Small intestine (tissue), 7 donors: ENCODE measurements at regions not wholly inside any gene's neighbourhood (a gene's known extent, or its start where the extent isn't known, plus 50 kb on each side); places are given as distances from the start of the nearest gene placed in this dataset.
"Not testable (repeated sequence)": the region's sequence is repeated elsewhere in the genome, so short reads cannot be mapped to it uniquely, and the experiment has no call there.

Experiments
- DNase-seq, 2 donors: peaks; one replicate each; pipeline versions ENCODE4 v3.0.0 to v3.0.0-alpha.2; 2013
- FAIRE-seq: peaks from 2 replicates; lab custom pipeline; 2012; peaks lifted over from hg19 to GRCh38; lab: Jason Lieb, UNC
- H3K27ac ChIP-seq, 3 donors: one replicate each; pipeline ENCODE4 v1.5.1; 2013; ENCODE audit warnings: low read length in 2 of 3, mild to moderate bottlenecking in 2 of 3, control low read depth in 1 of 3, inconsistent platforms in 1 of 3, low read depth in 1 of 3, moderate library complexity in 1 of 3
- H3K27me3 ChIP-seq, 3 donors: one replicate each; pipeline ENCODE4 v1.6.1; 2013; ENCODE audit warnings: low read length in 3 of 3, inconsistent platforms in 1 of 3; ENCODE audit not compliant: control insufficient read depth in 3 of 3, insufficient read depth in 3 of 3
- H3K36me3 ChIP-seq, 3 donors: one replicate each; pipeline ENCODE4 v1.6.1; 2013; ENCODE audit warnings: low read length in 3 of 3, inconsistent platforms in 1 of 3, low read depth in 1 of 3, mild to moderate bottlenecking in 1 of 3, moderate library complexity in 1 of 3; ENCODE audit not compliant: control insufficient read depth in 3 of 3, insufficient read depth in 2 of 3
- H3K4me1 ChIP-seq, 3 donors: one replicate each; pipeline ENCODE4 v1.6.1; 2013; ENCODE audit warnings: low read length in 2 of 3, inconsistent platforms in 1 of 3, low read depth in 1 of 3, mild to moderate bottlenecking in 1 of 3, moderate library complexity in 1 of 3; ENCODE audit not compliant: control insufficient read depth in 3 of 3, insufficient read depth in 2 of 3
- H3K4me3 ChIP-seq, 3 donors: one replicate each; pipeline ENCODE4 v1.5.1; 2013; ENCODE audit warnings: low read length in 3 of 3, control low read depth in 1 of 3, inconsistent platforms in 1 of 3, low read depth in 1 of 3, mild to moderate bottlenecking in 1 of 3, moderate library complexity in 1 of 3
- H3K9me3 ChIP-seq, 2 donors: one replicate each; pipeline ENCODE4 v1.6.1; 2013; ENCODE audit warnings: low read depth in 1 of 2, low read length in 1 of 2; ENCODE audit not compliant: control insufficient read depth in 2 of 2, insufficient read depth in 1 of 2
- WGBS, 3 donors: extraction: QIAGEN DNeasy Blood & Tissue Kit; methylation state at CpG; one replicate each; pipeline ENCODE4 v1.1.7; 2013; 5-methylcytosine and 5-hydroxymethylcytosine counted together
- donor health status: healthy with polysubstance abuse.
- donor health status: control.
- donor health status: control.
- donor health status: Bipolar disorder and iron deficiency.
- donor health status: healthy.

- FAIRE-seq (no peak), DNase-seq (no peak)
- Histone ChIP-seq H3K36me3 (no peaks in the 10 kb centered on the region), H3K4me3 (no peak overlapping the region), H3K4me1 (no peaks in the 10 kb centered on the region), H3K27me3 (no peaks in the 10 kb centered on the region), H3K9me3 (no peaks in the 10 kb centered on the region), H3K27ac (no peak overlapping the region)
- 52 to 59% (median 58%) methylated on average over 2 of the region's 2 CpGs for WGBS, 3 donors
These were observed 534.1 kb upstream of the GALNTL6 start for GRCh38 chr4:171279131-171279530.

DNA sequence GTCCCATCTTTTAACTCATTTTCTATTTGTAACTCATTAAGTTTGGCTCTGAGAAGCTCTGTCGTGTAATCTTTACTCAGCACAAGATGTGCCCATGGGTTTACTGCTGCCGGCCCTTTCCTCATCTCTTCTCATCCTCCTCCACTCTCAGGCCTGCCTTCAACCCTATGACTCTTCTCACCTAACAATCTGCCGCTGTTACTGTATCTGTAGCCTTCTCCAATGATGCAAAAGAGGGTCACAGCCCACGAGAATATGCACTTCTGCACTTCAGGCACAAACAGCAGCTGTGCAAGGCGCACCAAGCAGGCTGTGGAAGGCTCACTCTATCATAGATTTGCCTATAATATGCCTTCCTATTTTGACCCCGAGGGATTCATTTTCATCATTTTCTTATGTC, 546.5 kb upstream of the GALNTL6 start:
- no peaks in the 10 kb centered on the region for H3K36me3 ChIP-seq
- H3K9me3 ChIP-seq, result no peaks in the 10 kb centered on the region
- H3K4me3 ChIP-seq, result no peak overlapping the region
- DNase-seq (no peak), FAIRE-seq (no peak)
- no peaks in the 10 kb centered on the region for H3K4me1 ChIP-seq
- 63 to 71% (median 64%) methylated on average over 6 of the region's 6 CpGs for WGBS, 3 donors
- H3K27ac ChIP-seq, result no peak overlapping the region
- H3K27me3 ChIP-seq, result no peaks in the 10 kb centered on the region

DNA sequence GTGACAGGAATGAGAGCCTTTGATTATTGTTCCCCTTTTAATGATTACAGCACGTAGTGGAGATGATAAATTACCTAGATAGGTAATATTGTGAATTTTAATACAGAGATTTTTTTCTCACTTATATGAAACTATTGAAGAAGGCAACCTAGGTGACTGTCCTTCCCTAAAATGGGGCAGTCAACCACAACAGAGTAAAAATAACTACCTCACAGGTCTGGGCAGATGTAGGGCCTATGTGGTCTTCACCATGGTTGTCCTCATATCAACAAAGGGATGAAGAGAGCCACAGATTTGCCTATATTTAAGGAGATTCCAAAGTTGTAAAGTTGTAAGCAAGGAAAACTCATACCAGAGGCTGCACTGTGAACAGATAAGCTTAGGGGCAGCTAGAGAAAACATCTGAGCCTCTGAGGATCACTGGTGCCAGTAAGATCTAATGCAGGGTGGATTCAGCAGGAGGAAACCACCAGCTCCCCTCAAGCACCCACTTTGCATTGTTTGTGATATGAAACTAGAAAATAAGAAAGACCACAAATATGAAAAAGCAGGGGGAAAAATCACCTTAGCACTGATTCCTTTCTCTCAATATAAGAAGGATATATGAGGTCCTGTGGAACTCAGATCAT, 547.9 kb upstream of the GALNTL6 start:
- H3K4me1 ChIP-seq, result no peaks in the 10 kb centered on the region
- no peak overlapping the region for H3K4me3 ChIP-seq
- no peak for DNase-seq
- WGBS, 3 donors, result 27 to 59% (median 38%) methylated on average over 1 of the region's 1 CpG
- no peaks in the 10 kb centered on the region for H3K27me3 ChIP-seq
- no peaks in the 10 kb centered on the region for H3K9me3 ChIP-seq
- H3K36me3 ChIP-seq, result no peaks in the 10 kb centered on the region
- H3K27ac ChIP-seq, result no peak overlapping the region
- no peak for FAIRE-seq

DNA sequence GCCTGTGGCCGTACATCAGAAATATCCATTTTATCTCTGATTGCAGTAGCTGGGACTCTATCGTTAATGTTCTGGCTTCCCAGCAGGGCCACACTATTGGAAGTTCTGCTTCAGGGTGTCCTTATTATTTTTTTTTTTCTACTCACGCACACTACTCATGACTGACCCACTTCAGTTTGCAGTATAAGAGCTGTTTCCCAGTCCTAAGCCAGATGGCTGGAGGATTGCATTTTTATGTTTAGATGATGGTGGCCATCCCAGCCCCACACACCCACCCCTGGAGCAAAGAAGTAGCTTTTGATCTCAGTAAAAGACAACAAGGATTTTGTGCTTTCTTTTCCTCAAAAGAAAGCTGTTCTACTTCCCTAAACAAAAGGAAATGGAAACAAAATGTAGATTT, 557.0 kb upstream of the GALNTL6 start:
- DNase-seq (no peak), FAIRE-seq (no peak)
- H3K27ac ChIP-seq, result no peak overlapping the region
- no peaks in the 10 kb centered on the region for H3K4me1 ChIP-seq
- H3K27me3 ChIP-seq, result no peaks in the 10 kb centered on the region
- WGBS, 3 donors, result 81 to 86% (median 82%) methylated on average over 3 of the region's 3 CpGs
- H3K36me3 ChIP-seq, result no peaks in the 10 kb centered on the region
- H3K9me3 ChIP-seq, result no peaks in the 10 kb centered on the region
- no peak overlapping the region for H3K4me3 ChIP-seq

DNA sequence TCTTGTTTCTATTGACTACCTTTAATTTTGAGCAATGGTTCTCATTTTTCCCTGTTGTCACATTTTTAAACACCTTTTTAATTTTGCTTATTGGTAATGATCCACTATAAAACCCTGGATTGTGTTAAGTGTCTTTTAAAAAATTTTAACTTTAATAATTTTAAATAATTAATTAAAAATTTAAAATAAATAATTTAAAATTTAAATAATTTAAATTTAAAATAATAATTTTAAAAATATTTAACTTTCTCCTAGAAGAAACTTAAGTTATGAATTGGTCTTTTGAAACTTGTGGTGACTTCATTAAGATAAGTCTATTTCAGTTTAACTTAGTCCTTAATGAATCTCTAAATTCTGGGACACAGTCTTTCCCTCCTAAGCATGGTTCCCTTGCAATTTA, 566.3 kb upstream of the GALNTL6 start:
- H3K27me3 ChIP-seq, result no peaks in the 10 kb centered on the region
- DNase-seq (no peak), FAIRE-seq (peak; percentile 88)
- H3K4me3 ChIP-seq, result no peak overlapping the region
- no peaks in the 10 kb centered on the region for H3K4me1 ChIP-seq
- no peak overlapping the region for H3K27ac ChIP-seq
- H3K9me3 ChIP-seq, result no peaks in the 10 kb centered on the region
- H3K36me3 ChIP-seq, result no peaks in the 10 kb centered on the region

GRCh38 chr4:171242831-171243230, 570.4 kb upstream of the GALNTL6 start:
- Histone ChIP-seq H3K27me3 (no peaks in the 10 kb centered on the region), H3K4me1 (no peaks in the 10 kb centered on the region), H3K36me3 (no peaks in the 10 kb centered on the region), H3K4me3 (no peak overlapping the region), H3K27ac (no peak overlapping the region), H3K9me3 (no peaks in the 10 kb centered on the region)
- DNase-seq, result no peak
- 69 to 80% (median 71%) methylated on average over 2 of the region's 2 CpGs for WGBS, 3 donors
- no peak for FAIRE-seq

DNA sequence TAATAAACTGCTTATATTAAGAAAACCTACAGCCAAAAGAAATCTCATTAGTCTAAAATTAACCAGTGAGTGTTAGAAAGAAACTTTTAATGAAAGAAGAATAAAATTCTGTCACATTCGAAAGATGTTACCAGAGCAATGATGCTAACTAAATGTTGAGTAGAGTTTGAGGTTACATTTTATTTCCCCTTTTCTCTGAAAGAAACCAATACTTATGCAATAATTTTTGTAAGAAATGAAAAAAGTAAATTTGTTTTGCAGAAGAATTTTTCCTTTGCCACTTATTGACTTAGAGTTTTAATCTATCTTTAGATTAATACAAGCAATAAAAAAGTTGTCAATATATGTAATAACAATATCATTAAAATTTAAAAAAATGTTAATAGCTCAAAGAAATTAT, 574.0 kb upstream of the GALNTL6 start:
- no peak for DNase-seq
- WGBS, 3 donors, result 70 to 82% (median 73%) methylated on average over 1 of the region's 1 CpG
- no peak overlapping the region for H3K27ac ChIP-seq
- FAIRE-seq, result peak; percentile 5
- H3K4me3 ChIP-seq, result no peak overlapping the region
- H3K9me3 ChIP-seq, result no peaks in the 10 kb centered on the region
- H3K36me3 ChIP-seq, result no peaks in the 10 kb centered on the region
- no peaks in the 10 kb centered on the region for H3K4me1 ChIP-seq
- H3K27me3 ChIP-seq, result no peaks in the 10 kb centered on the region

- Histone ChIP-seq H3K4me1 (no peaks in the 10 kb centered on the region), H3K36me3 (no peaks in the 10 kb centered on the region), H3K9me3 (no peaks in the 10 kb centered on the region), H3K27ac (no peak overlapping the region), H3K4me3 (no peak overlapping the region), H3K27me3 (no peaks in the 10 kb centered on the region)
- DNase-seq (no peak), FAIRE-seq (no peak)
- WGBS, 3 donors, result 73 to 90% (median 77%) methylated on average over 3 of the region's 3 CpGs
These were observed 577.7 kb upstream of the GALNTL6 start for GRCh38 chr4:171235521-171235920.

GRCh38 chr4:171229354-171229753, 583.9 kb upstream of the GALNTL6 start:
- H3K27ac ChIP-seq, H3K27me3 ChIP-seq, H3K9me3 ChIP-seq, H3K36me3 ChIP-seq, H3K4me1 ChIP-seq, FAIRE-seq, DNase-seq, H3K4me3 ChIP-seq: not testable (repeated sequence)
- 58 to 78% (median 74%) methylated on average over 1 of the region's 1 CpG for WGBS, 3 donors
